ENCODE measurements at regions not wholly inside any gene's neighbourhood (a gene's known extent, or its start where the extent isn't known, plus 50 kb on each side); places are given as distances from the start of the nearest gene placed in this dataset.

GRCh38 chr15:29471757-29472156 lies 202.1 kb upstream of the NSMCE3 start:
- Histone ChIP-seq H3K9me3 (ENCODE audit: control insufficient read depth, insufficient read depth, low read length) (no peaks in the 10 kb centered on the region), H3K27me3 (ENCODE audit: control insufficient read depth, insufficient read depth, low read length) (no peaks in the 10 kb centered on the region), H3K9ac (ENCODE audit: low read depth, low read length) (no peak overlapping the region), H3K36me3 (ENCODE audit: control insufficient read depth, insufficient read depth, low read length) (no peaks in the 10 kb centered on the region), H3K4me3 (ENCODE audit: low read depth, low read length) (no peak overlapping the region), H3K4me1 (ENCODE audit: control insufficient read depth, insufficient read depth, low read length) (peaks cover 8% of the 10 kb centered on the region), H3K27ac (ENCODE audit: low read depth, low read length) (no peak overlapping the region)

- H3K27ac ChIP-seq (ENCODE audit: low read depth, low read length): no peak overlapping the region
- H3K4me1 ChIP-seq (ENCODE audit: control insufficient read depth, insufficient read depth, low read length): peaks cover 8% of the 10 kb centered on the region
- no peaks in the 10 kb centered on the region for H3K27me3 ChIP-seq (ENCODE audit: control insufficient read depth, insufficient read depth, low read length)
- no peak overlapping the region for H3K4me3 ChIP-seq (ENCODE audit: low read depth, low read length)
- H3K9ac ChIP-seq (ENCODE audit: low read depth, low read length): no peak overlapping the region
- H3K36me3 ChIP-seq (ENCODE audit: control insufficient read depth, insufficient read depth, low read length): no peaks in the 10 kb centered on the region
- no peaks in the 10 kb centered on the region for H3K9me3 ChIP-seq (ENCODE audit: control insufficient read depth, insufficient read depth, low read length)
These were observed 201.7 kb upstream of the NSMCE3 start for GRCh38 chr15:29471306-29471705.

GRCh38 chr15:29470794-29471193 lies 201.2 kb upstream of the NSMCE3 start:
- Histone ChIP-seq H3K27me3 (ENCODE audit: control insufficient read depth, insufficient read depth, low read length) (no peaks in the 10 kb centered on the region), H3K27ac (ENCODE audit: low read depth, low read length) (no peak overlapping the region), H3K36me3 (ENCODE audit: control insufficient read depth, insufficient read depth, low read length) (no peaks in the 10 kb centered on the region)

GRCh38 chr15:29470311-29470710 lies 200.7 kb upstream of the NSMCE3 start:
- Histone ChIP-seq H3K4me3 (ENCODE audit: low read depth, low read length) (no peak overlapping the region), H3K27me3 (ENCODE audit: control insufficient read depth, insufficient read depth, low read length) (no peaks in the 10 kb centered on the region), H3K9ac (ENCODE audit: low read depth, low read length) (no peak overlapping the region), H3K9me3 (ENCODE audit: control insufficient read depth, insufficient read depth, low read length) (no peaks in the 10 kb centered on the region), H3K36me3 (ENCODE audit: control insufficient read depth, insufficient read depth, low read length) (no peaks in the 10 kb centered on the region), H3K27ac (ENCODE audit: low read depth, low read length) (no peak overlapping the region), H3K4me1 (ENCODE audit: control insufficient read depth, insufficient read depth, low read length) (peaks cover 8% of the 10 kb centered on the region)

More at GRCh38 chr15:29470794-29471193, 201.2 kb upstream of the NSMCE3 start:
- Histone ChIP-seq H3K9ac (ENCODE audit: low read depth, low read length) (no peak overlapping the region), H3K9me3 (ENCODE audit: control insufficient read depth, insufficient read depth, low read length) (no peaks in the 10 kb centered on the region), H3K4me1 (ENCODE audit: control insufficient read depth, insufficient read depth, low read length) (peaks cover 8% of the 10 kb centered on the region), H3K4me3 (ENCODE audit: low read depth, low read length) (no peak overlapping the region)

- Histone ChIP-seq H3K4me3 (ENCODE audit: low read depth, low read length) (no peak overlapping the region), H3K27ac (ENCODE audit: low read depth, low read length) (no peak overlapping the region), H3K9me3 (ENCODE audit: control insufficient read depth, insufficient read depth, low read length) (no peaks in the 10 kb centered on the region), H3K4me1 (ENCODE audit: control insufficient read depth, insufficient read depth, low read length) (peaks cover 8% of the 10 kb centered on the region), H3K9ac (ENCODE audit: low read depth, low read length) (no peak overlapping the region), H3K36me3 (ENCODE audit: control insufficient read depth, insufficient read depth, low read length) (no peaks in the 10 kb centered on the region), H3K27me3 (ENCODE audit: control insufficient read depth, insufficient read depth, low read length) (no peaks in the 10 kb centered on the region)
These were observed 199.3 kb upstream of the NSMCE3 start for GRCh38 chr15:29468899-29469298.

GRCh38 chr15:29467091-29467490 lies 197.5 kb upstream of the NSMCE3 start:
- H3K4me3 ChIP-seq (ENCODE audit: low read depth, low read length): no peak overlapping the region
- no peaks in the 10 kb centered on the region for H3K36me3 ChIP-seq (ENCODE audit: control insufficient read depth, insufficient read depth, low read length)
- H3K9ac ChIP-seq (ENCODE audit: low read depth, low read length): no peak overlapping the region
- no peaks in the 10 kb centered on the region for H3K9me3 ChIP-seq (ENCODE audit: control insufficient read depth, insufficient read depth, low read length)
- H3K27ac ChIP-seq (ENCODE audit: low read depth, low read length): no peak overlapping the region
- H3K27me3 ChIP-seq (ENCODE audit: control insufficient read depth, insufficient read depth, low read length): no peaks in the 10 kb centered on the region
- peaks cover 8% of the 10 kb centered on the region for H3K4me1 ChIP-seq (ENCODE audit: control insufficient read depth, insufficient read depth, low read length)

GRCh38 chr15:29466292-29466691 lies 196.7 kb upstream of the NSMCE3 start:
- Histone ChIP-seq H3K36me3 (ENCODE audit: control insufficient read depth, insufficient read depth, low read length) (no peaks in the 10 kb centered on the region), H3K9me3 (ENCODE audit: control insufficient read depth, insufficient read depth, low read length) (no peaks in the 10 kb centered on the region), H3K4me1 (ENCODE audit: control insufficient read depth, insufficient read depth, low read length) (peaks cover 8% of the 10 kb centered on the region), H3K27ac (ENCODE audit: low read depth, low read length) (no peak overlapping the region), H3K9ac (ENCODE audit: low read depth, low read length) (no peak overlapping the region), H3K4me3 (ENCODE audit: low read depth, low read length) (no peak overlapping the region), H3K27me3 (ENCODE audit: control insufficient read depth, insufficient read depth, low read length) (no peaks in the 10 kb centered on the region)

- no peak overlapping the region for H3K27ac ChIP-seq (ENCODE audit: low read depth, low read length)
- no peak overlapping the region for H3K9ac ChIP-seq (ENCODE audit: low read depth, low read length)
- no peaks in the 10 kb centered on the region for H3K27me3 ChIP-seq (ENCODE audit: control insufficient read depth, insufficient read depth, low read length)
- no peaks in the 10 kb centered on the region for H3K9me3 ChIP-seq (ENCODE audit: control insufficient read depth, insufficient read depth, low read length)
- peaks cover 3% of the 10 kb centered on the region for H3K4me1 ChIP-seq (ENCODE audit: control insufficient read depth, insufficient read depth, low read length)
- no peak overlapping the region for H3K4me3 ChIP-seq (ENCODE audit: low read depth, low read length)
- H3K36me3 ChIP-seq (ENCODE audit: control insufficient read depth, insufficient read depth, low read length): no peaks in the 10 kb centered on the region
These were observed 196.2 kb upstream of the NSMCE3 start for GRCh38 chr15:29465816-29466215.

- Histone ChIP-seq H3K4me3 (ENCODE audit: low read depth, low read length) (no peak overlapping the region), H3K4me1 (ENCODE audit: control insufficient read depth, insufficient read depth, low read length) (no peaks in the 10 kb centered on the region), H3K36me3 (ENCODE audit: control insufficient read depth, insufficient read depth, low read length) (no peaks in the 10 kb centered on the region), H3K9ac (ENCODE audit: low read depth, low read length) (no peak overlapping the region), H3K9me3 (ENCODE audit: control insufficient read depth, insufficient read depth, low read length) (no peaks in the 10 kb centered on the region), H3K27ac (ENCODE audit: low read depth, low read length) (no peak overlapping the region), H3K27me3 (ENCODE audit: control insufficient read depth, insufficient read depth, low read length) (no peaks in the 10 kb centered on the region)
These were observed 195.6 kb upstream of the NSMCE3 start for GRCh38 chr15:29465196-29465595.

GRCh38 chr15:29461877-29462276 lies 192.3 kb upstream of the NSMCE3 start:
- Histone ChIP-seq H3K9ac (ENCODE audit: low read depth, low read length) (no peak overlapping the region), H3K9me3 (ENCODE audit: control insufficient read depth, insufficient read depth, low read length) (no peaks in the 10 kb centered on the region), H3K4me3 (ENCODE audit: low read depth, low read length) (no peak overlapping the region), H3K27ac (ENCODE audit: low read depth, low read length) (no peak overlapping the region), H3K27me3 (ENCODE audit: control insufficient read depth, insufficient read depth, low read length) (no peaks in the 10 kb centered on the region), H3K4me1 (ENCODE audit: control insufficient read depth, insufficient read depth, low read length) (no peaks in the 10 kb centered on the region), H3K36me3 (ENCODE audit: control insufficient read depth, insufficient read depth, low read length) (no peaks in the 10 kb centered on the region)

GRCh38 chr15:29458361-29458760 lies 188.7 kb upstream of the NSMCE3 start:
- H3K4me1 ChIP-seq (ENCODE audit: control insufficient read depth, insufficient read depth, low read length): no peaks in the 10 kb centered on the region
- H3K9ac ChIP-seq (ENCODE audit: low read depth, low read length): no peak overlapping the region
- H3K36me3 ChIP-seq (ENCODE audit: control insufficient read depth, insufficient read depth, low read length): no peaks in the 10 kb centered on the region
- H3K27me3 ChIP-seq (ENCODE audit: control insufficient read depth, insufficient read depth, low read length): no peaks in the 10 kb centered on the region
- no peak overlapping the region for H3K27ac ChIP-seq (ENCODE audit: low read depth, low read length)
- H3K9me3 ChIP-seq (ENCODE audit: control insufficient read depth, insufficient read depth, low read length): no peaks in the 10 kb centered on the region
- H3K4me3 ChIP-seq (ENCODE audit: low read depth, low read length): no peak overlapping the region

GRCh38 chr15:29457729-29458128 lies 188.1 kb upstream of the NSMCE3 start:
- H3K36me3 ChIP-seq (ENCODE audit: control insufficient read depth, insufficient read depth, low read length): no peaks in the 10 kb centered on the region
- no peak overlapping the region for H3K4me3 ChIP-seq (ENCODE audit: low read depth, low read length)
- no peaks in the 10 kb centered on the region for H3K27me3 ChIP-seq (ENCODE audit: control insufficient read depth, insufficient read depth, low read length)
- H3K4me1 ChIP-seq (ENCODE audit: control insufficient read depth, insufficient read depth, low read length): 0 out of 2 replicates have a peak, but pooled peaks cover 6% of the 10 kb centered on the region
- no peak overlapping the region for H3K9ac ChIP-seq (ENCODE audit: low read depth, low read length)
- no peaks in the 10 kb centered on the region for H3K9me3 ChIP-seq (ENCODE audit: control insufficient read depth, insufficient read depth, low read length)
- no peak overlapping the region for H3K27ac ChIP-seq (ENCODE audit: low read depth, low read length)
